Astrocyte (in vitro differentiated cells and primary cell): ENCODE measurements at regions not wholly inside any gene's neighbourhood (a gene's known extent, or its start where the extent isn't known, plus 50 kb on each side); places are given as distances from the start of the nearest gene placed in this dataset.

Source experiments
- EZH2 ChIP-seq: IDR thresholded peaks from 2 replicates; pipeline ENCODE4 v1.6.1; 2012; ENCODE audit warnings: mild to moderate bottlenecking, low read length, inconsistent platforms; ENCODE audit not compliant: insufficient read depth
- TF ChIP-seq, protein P1 (sequence below): IDR thresholded peaks from 2 replicates; pipeline ENCODE4 v1.5.1; 2011; ENCODE audit warnings: low read depth, mild to moderate bottlenecking, inconsistent platforms, low read length, moderate library complexity; ENCODE audit not compliant: insufficient read depth

DNA sequence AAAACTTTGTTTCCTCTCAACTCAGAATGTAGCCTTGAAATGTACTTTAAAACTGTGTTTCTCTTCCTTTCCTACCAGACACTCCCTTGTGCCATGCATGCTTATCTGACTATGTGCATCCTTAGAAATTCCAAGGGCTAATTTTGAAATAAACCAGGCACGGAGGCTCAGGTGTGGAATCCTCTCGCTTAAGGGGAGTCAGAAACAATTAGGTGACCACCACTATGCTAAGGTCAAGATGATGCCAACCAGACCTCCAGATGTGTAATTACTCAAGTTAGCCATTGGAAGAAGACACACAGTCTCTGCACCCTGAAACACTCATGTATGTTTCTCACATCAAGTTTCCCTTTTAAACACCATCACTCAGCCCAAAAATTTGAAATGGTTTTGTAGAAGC, 572.1 kb downstream of the VGLL3 start:
- TF ChIP-seq, protein P1, sequence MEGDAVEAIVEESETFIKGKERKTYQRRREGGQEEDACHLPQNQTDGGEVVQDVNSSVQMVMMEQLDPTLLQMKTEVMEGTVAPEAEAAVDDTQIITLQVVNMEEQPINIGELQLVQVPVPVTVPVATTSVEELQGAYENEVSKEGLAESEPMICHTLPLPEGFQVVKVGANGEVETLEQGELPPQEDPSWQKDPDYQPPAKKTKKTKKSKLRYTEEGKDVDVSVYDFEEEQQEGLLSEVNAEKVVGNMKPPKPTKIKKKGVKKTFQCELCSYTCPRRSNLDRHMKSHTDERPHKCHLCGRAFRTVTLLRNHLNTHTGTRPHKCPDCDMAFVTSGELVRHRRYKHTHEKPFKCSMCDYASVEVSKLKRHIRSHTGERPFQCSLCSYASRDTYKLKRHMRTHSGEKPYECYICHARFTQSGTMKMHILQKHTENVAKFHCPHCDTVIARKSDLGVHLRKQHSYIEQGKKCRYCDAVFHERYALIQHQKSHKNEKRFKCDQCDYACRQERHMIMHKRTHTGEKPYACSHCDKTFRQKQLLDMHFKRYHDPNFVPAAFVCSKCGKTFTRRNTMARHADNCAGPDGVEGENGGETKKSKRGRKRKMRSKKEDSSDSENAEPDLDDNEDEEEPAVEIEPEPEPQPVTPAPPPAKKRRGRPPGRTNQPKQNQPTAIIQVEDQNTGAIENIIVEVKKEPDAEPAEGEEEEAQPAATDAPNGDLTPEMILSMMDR: no peak
- TF ChIP-seq EZH2: no peak
